HEK293T (cell line): ENCODE measurements at regions not wholly inside any gene's neighbourhood (a gene's known extent, or its start where the extent isn't known, plus 50 kb on each side); places are given as distances from the start of the nearest gene placed in this dataset.

Experiments used
- CTCF ChIA-PET: fragments of 350-600 bp; formaldehyde crosslinking; extraction: SDS; loops from one replicate; lab custom pipeline; 2021; ENCODE audit warnings: antibody characterized with exemption, inconsistent platforms; lab: Yijun Ruan, JAX
- POLR2A ChIA-PET: fragments of 350-600 bp; formaldehyde crosslinking; extraction: SDS; loops from one replicate; lab custom pipeline; 2020; ENCODE audit warnings: antibody characterized with exemption, inconsistent platforms; lab: Yijun Ruan, JAX
- DNase-seq: peaks from one replicate; pipeline ENCODE4 v3.0.0; 2012; ENCODE audit warnings: mixed read lengths; ENCODE audit errors: extremely low spot score
- ARNT ChIP-seq: fragments of 450-650 bp; IDR thresholded peaks from 2 replicates; pipeline ENCODE4 v1.6.1; 2017; ENCODE audit warnings: mild to moderate bottlenecking
- CTBP1 ChIP-seq: fragments of 450-650 bp; IDR thresholded peaks from 2 replicates; pipeline ENCODE4 v1.6.1; 2016; ENCODE audit warnings: borderline replicate concordance
- ELF4 ChIP-seq: fragments of 450-650 bp; IDR thresholded peaks from 2 replicates; pipeline ENCODE4 v1.6.1; 2017; ENCODE audit warnings: antibody characterized with exemption
- FOXA1 ChIP-seq: fragments of 450-650 bp; IDR thresholded peaks from 2 replicates; pipeline ENCODE4 v1.6.1; 2016; ENCODE audit warnings: mild to moderate bottlenecking
- FOXK2 ChIP-seq: fragments of 450-650 bp; IDR thresholded peaks from 2 replicates; pipeline ENCODE4 v1.6.1; 2016; ENCODE audit warnings: mild to moderate bottlenecking
- FOXM1 ChIP-seq: fragments of 450-650 bp; IDR thresholded peaks from 2 replicates; pipeline ENCODE4 v1.6.1; 2017; ENCODE audit warnings: mild to moderate bottlenecking, borderline replicate concordance
- HDGF ChIP-seq: fragments of 450-650 bp; IDR thresholded peaks from 2 replicates; pipeline ENCODE4 v1.6.1; 2017; ENCODE audit warnings: antibody characterized with exemption, borderline replicate concordance
- L3MBTL2 ChIP-seq: fragments of 450-650 bp; conservative IDR thresholded peaks from 2 replicates; pipeline ENCODE4 v1.6.1; 2016; ENCODE audit warnings: mild to moderate bottlenecking
- LEF1 ChIP-seq: fragments of 450-650 bp; IDR thresholded peaks from 2 replicates; pipeline ENCODE4 v1.6.1; 2017; ENCODE audit warnings: mild to moderate bottlenecking, borderline replicate concordance
- NFRKB ChIP-seq: fragments of 450-650 bp; IDR thresholded peaks from 2 replicates; pipeline ENCODE4 v1.6.1; 2016; ENCODE audit warnings: mild to moderate bottlenecking, moderate library complexity
- PKNOX1 ChIP-seq: fragments of 450-650 bp; IDR thresholded peaks from 2 replicates; pipeline ENCODE4 v1.6.1; 2016
- SP1 ChIP-seq: fragments of 450-650 bp; IDR thresholded peaks from 2 replicates; pipeline ENCODE4 v1.6.1; 2017
- SUZ12 ChIP-seq: fragments of 450-650 bp; IDR thresholded peaks from 2 replicates; pipeline ENCODE4 v1.6.1; 2016; ENCODE audit warnings: mild to moderate bottlenecking
- TARDBP ChIP-seq: fragments of 450-650 bp; IDR thresholded peaks from 2 replicates; pipeline ENCODE4 v1.6.1; 2016
- ZNF384 ChIP-seq: fragments of 450-650 bp; IDR thresholded peaks from 2 replicates; pipeline ENCODE4 v1.6.1; 2016

DNA sequence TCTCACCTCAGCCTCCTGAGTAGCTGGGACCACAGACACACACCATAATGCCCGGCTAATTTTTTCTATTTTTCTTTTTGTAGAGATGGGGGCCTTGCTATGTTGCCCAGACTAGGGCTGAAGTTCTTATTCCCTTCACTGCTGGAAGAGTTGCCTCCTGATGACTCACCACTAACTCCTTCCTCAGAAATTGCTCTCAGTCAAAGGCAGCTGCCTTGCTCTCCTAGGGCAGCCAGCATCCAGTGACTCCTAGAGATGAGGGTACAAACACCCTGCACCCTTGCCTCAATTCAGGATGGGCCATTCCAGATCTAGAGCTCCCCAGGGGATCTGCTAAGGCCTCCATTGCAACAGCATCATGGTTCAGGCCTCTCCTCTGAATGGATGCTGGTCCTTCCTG lies 54.0 kb upstream of the RASSF8 start:
- POLR2A ChIA-PET = no interaction called here

GRCh38 chr12:25906651-25907340 lies 51.7 kb upstream of the RASSF8 start:
- CTCF ChIA-PET = interaction anchor here (0.6 kb wide), 1 partner anchor 772 kb away, joined by 6 read pairs; no protein-coding TSS in a partner anchor
- no peak for TF ChIP-seq SUZ12
- TF ChIP-seq ZNF384 = no peak
- TF ChIP-seq ARNT = no peak
- no peak for TF ChIP-seq HDGF
- no peak for TF ChIP-seq SP1
- no peak for TF ChIP-seq CTBP1
- TF ChIP-seq TARDBP = no peak
- TF ChIP-seq FOXK2 = no peak
- no peak for TF ChIP-seq L3MBTL2
- TF ChIP-seq LEF1 = no peak
- TF ChIP-seq PKNOX1 = no peak
- TF ChIP-seq FOXM1 = no peak
- TF ChIP-seq ELF4 = no peak
- TF ChIP-seq FOXA1 = no peak
- TF ChIP-seq NFRKB = no peak
- POLR2A ChIA-PET = no interaction called here
- DNase-seq = no peak

More for the DNA sequence above, 54.0 kb upstream of the RASSF8 start:
- CTCF ChIA-PET = no interaction called here
- no peak for TF ChIP-seq TARDBP
- DNase-seq = no peak
